Stimulated activated naive B cell treated with anti-CD40 and anti-IgM and Interleukin-4, amounts not matched to agents 10 μg/mL and 1 μg/mL and 100 μg/mL, for 72 hours (primary cell): ENCODE measurements at regions not wholly inside any gene's neighbourhood (a gene's known extent, or its start where the extent isn't known, plus 50 kb on each side); places are given as distances from the start of the nearest gene placed in this dataset.
A peak's percentile ranks its signal among the peaks of the same experiment; 100 is the strongest.

ENCODE experiments used
- ATAC-seq, 2 donors: fragments of 150-1000 bp; cut with Tn5 transposase; replicated peaks; 2 replicates each; pipeline ENCODE4 v1.10.0; 2021; ENCODE audit warnings: moderate library complexity in 1 of 2
- DNase-seq: peaks from one replicate; pipeline ENCODE4 v3.0.0; 2021
- H3K27ac Mint-ChIP-seq: one replicate; pipeline ENCODE4 v1.8.0; 2022; ENCODE audit warnings: mild to moderate bottlenecking, mixed read lengths
- H3K27me3 Mint-ChIP-seq, 2 donors: one replicate each; pipeline ENCODE4 v1.8.0; 2022; ENCODE audit warnings: mixed read lengths in 2 of 2
- H3K36me3 Mint-ChIP-seq, 2 donors: one replicate each; pipeline ENCODE4 v1.8.0; 2022; ENCODE audit warnings: mixed read lengths in 2 of 2, mild to moderate bottlenecking in 1 of 2
- H3K4me1 Mint-ChIP-seq, 2 donors: one replicate each; pipeline ENCODE4 v1.8.0; 2022; ENCODE audit warnings: mixed read lengths in 2 of 2, mild to moderate bottlenecking in 1 of 2
- H3K4me3 Mint-ChIP-seq, 2 donors: one replicate each; pipeline ENCODE4 v1.8.0; 2022; ENCODE audit warnings: mild to moderate bottlenecking in 2 of 2, mixed read lengths in 2 of 2, moderate library complexity in 1 of 2
- H3K9me3 Mint-ChIP-seq, 2 donors: one replicate each; pipeline ENCODE4 v1.8.0; 2022; ENCODE audit warnings: mixed read lengths in 2 of 2, mild to moderate bottlenecking in 1 of 2

GRCh38 chr12:58172433-58173073 is 231.2 kb downstream of the ATP23 start:
- H3K27ac Mint-ChIP-seq: no peak overlapping the region
- H3K27me3 Mint-ChIP-seq: peaks cover 11 to 19% of the 10 kb centered on the region in 2 donors
- no peaks in the 10 kb centered on the region for H3K36me3 Mint-ChIP-seq
- H3K4me1 Mint-ChIP-seq: peaks cover 7 to 12% of the 10 kb centered on the region in 2 donors
- H3K9me3 Mint-ChIP-seq: no peaks in the 10 kb centered on the region
- DNase-seq (no peak), ATAC-seq (no peak)
- H3K4me3 Mint-ChIP-seq: no peak overlapping the region

GRCh38 chr12:58174316-58174715 is 232.9 kb downstream of the ATP23 start:
- Mint-ChIP-seq H3K4me3 (no peak overlapping the region), H3K4me1 (peaks cover 7 to 12% of the 10 kb centered on the region in 2 donors), H3K27me3 (peaks cover 13 to 19% of the 10 kb centered on the region in 2 donors), H3K36me3 (no peaks in the 10 kb centered on the region), H3K9me3 (no peaks in the 10 kb centered on the region), H3K27ac (no peak overlapping the region)
- DNase-seq: no peak
- no peak for ATAC-seq

- peak; percentile 65 to 73 for ATAC-seq
- Mint-ChIP-seq H3K4me1 (peaks cover 7 to 12% of the 10 kb centered on the region in 2 donors), H3K9me3 (no peaks in the 10 kb centered on the region), H3K27me3 (peaks cover 13 to 20% of the 10 kb centered on the region in 2 donors), H3K4me3 (no peak overlapping the region), H3K27ac (no peak overlapping the region), H3K36me3 (no peaks in the 10 kb centered on the region)
- peak; percentile 6 for DNase-seq
Observed at GRCh38 chr12:58176296-58176869, 235.0 kb downstream of the ATP23 start.

GRCh38 chr12:58177366-58177765 is 236.0 kb downstream of the ATP23 start:
- H3K4me3 Mint-ChIP-seq: no peak overlapping the region
- no peaks in the 10 kb centered on the region for H3K36me3 Mint-ChIP-seq
- H3K27me3 Mint-ChIP-seq: peaks cover 20 to 25% of the 10 kb centered on the region in 2 donors
- no peaks in the 10 kb centered on the region for H3K9me3 Mint-ChIP-seq
- peaks cover 7 to 12% of the 10 kb centered on the region in 2 donors for H3K4me1 Mint-ChIP-seq
- no peak overlapping the region for H3K27ac Mint-ChIP-seq
- ATAC-seq (no peak), DNase-seq (no peak)

- peaks cover 0 to 18% of the 10 kb centered on the region in 2 donors for H3K36me3 Mint-ChIP-seq
Observed at GRCh38 chr12:58184212-58184611, 242.8 kb downstream of the ATP23 start.

GRCh38 chr12:58186401-58186800 is 245.0 kb downstream of the ATP23 start:
- H3K27ac Mint-ChIP-seq: no peak overlapping the region
- peaks cover 5 to 7% of the 10 kb centered on the region in 2 donors for H3K27me3 Mint-ChIP-seq
- H3K36me3 Mint-ChIP-seq: peaks cover 0 to 18% of the 10 kb centered on the region in 2 donors
- H3K4me3 Mint-ChIP-seq: no peak overlapping the region
- H3K4me1 Mint-ChIP-seq: peaks cover 0 to 7% of the 10 kb centered on the region in 2 donors
- H3K9me3 Mint-ChIP-seq: peaks cover 19 to 25% of the 10 kb centered on the region in 2 donors
- DNase-seq (no peak), ATAC-seq (no peak)

More at GRCh38 chr12:58184212-58184611, 242.8 kb downstream of the ATP23 start:
- H3K27me3 Mint-ChIP-seq: peaks cover 7 to 9% of the 10 kb centered on the region in 2 donors
- peaks cover 17 to 23% of the 10 kb centered on the region in 2 donors for H3K9me3 Mint-ChIP-seq
- no peak for DNase-seq
- H3K4me1 Mint-ChIP-seq: peaks cover 0 to 7% of the 10 kb centered on the region in 2 donors
- no peak overlapping the region for H3K4me3 Mint-ChIP-seq
- ATAC-seq: no peak
- H3K27ac Mint-ChIP-seq: no peak overlapping the region

GRCh38 chr12:58186914-58187313 is 245.5 kb downstream of the ATP23 start:
- peaks cover 21 to 30% of the 10 kb centered on the region in 2 donors for H3K9me3 Mint-ChIP-seq
- H3K36me3 Mint-ChIP-seq: peaks cover 2 to 21% of the 10 kb centered on the region in 2 donors
- peaks cover 0 to 7% of the 10 kb centered on the region in 2 donors for H3K4me1 Mint-ChIP-seq
- ATAC-seq (peak in 1 of 2 donors; percentile 67), DNase-seq (no peak)
- peak overlapping the region; percentile 62 for H3K27ac Mint-ChIP-seq
- H3K4me3 Mint-ChIP-seq: no peak overlapping the region
- H3K27me3 Mint-ChIP-seq: peaks cover 3 to 4% of the 10 kb centered on the region in 2 donors

- Mint-ChIP-seq H3K36me3 (peaks cover 2 to 30% of the 10 kb centered on the region in 2 donors), H3K4me1 (peaks cover 10 to 12% of the 10 kb centered on the region in 2 donors), H3K9me3 (peaks cover 27 to 37% of the 10 kb centered on the region in 2 donors)
Observed at GRCh38 chr12:58189030-58189429, 247.7 kb downstream of the ATP23 start.

GRCh38 chr12:58189893-58190292 is 248.5 kb downstream of the ATP23 start:
- no peak for DNase-seq
- Mint-ChIP-seq H3K4me3 (no peak overlapping the region), H3K27ac (no peak overlapping the region), H3K36me3 (peaks cover 2 to 30% of the 10 kb centered on the region in 2 donors), H3K27me3 (no peaks in the 10 kb centered on the region), H3K4me1 (peaks cover 10 to 12% of the 10 kb centered on the region in 2 donors), H3K9me3 (peaks cover 33 to 37% of the 10 kb centered on the region in 2 donors)
- ATAC-seq: no peak

More at GRCh38 chr12:58189030-58189429, 247.7 kb downstream of the ATP23 start:
- ATAC-seq (no peak), DNase-seq (no peak)
- Mint-ChIP-seq H3K4me3 (no peak overlapping the region), H3K27me3 (no peaks in the 10 kb centered on the region), H3K27ac (no peak overlapping the region)

- Mint-ChIP-seq H3K4me1 (peaks cover 10 to 12% of the 10 kb centered on the region in 2 donors), H3K36me3 (peaks cover 2 to 26% of the 10 kb centered on the region in 2 donors), H3K27me3 (no peaks in the 10 kb centered on the region), H3K9me3 (peaks cover 33 to 40% of the 10 kb centered on the region in 2 donors), H3K27ac (no peak overlapping the region), H3K4me3 (no peak overlapping the region)
- ATAC-seq (no peak), DNase-seq (no peak)
Observed at GRCh38 chr12:58190618-58191017, 249.3 kb downstream of the ATP23 start.

GRCh38 chr12:58196971-58197370 is 255.6 kb downstream of the ATP23 start:
- Mint-ChIP-seq H3K27ac (no peak overlapping the region), H3K4me3 (no peak overlapping the region)

GRCh38 chr12:58202933-58203718 is 261.8 kb downstream of the ATP23 start:
- H3K4me3 Mint-ChIP-seq: no peak overlapping the region
- no peaks in the 10 kb centered on the region for H3K27me3 Mint-ChIP-seq
- H3K4me1 Mint-ChIP-seq: peaks cover 21 to 48% of the 10 kb centered on the region in 2 donors
- peaks cover 3 to 15% of the 10 kb centered on the region in 2 donors for H3K9me3 Mint-ChIP-seq
- DNase-seq: no peak
- ATAC-seq: peak in 1 of 2 donors; percentile 42
- H3K27ac Mint-ChIP-seq: peak overlapping the region; percentile 7
- peaks cover 2 to 11% of the 10 kb centered on the region in 2 donors for H3K36me3 Mint-ChIP-seq

More at GRCh38 chr12:58196971-58197370, 255.6 kb downstream of the ATP23 start:
- H3K9me3 Mint-ChIP-seq: peaks cover 17 to 32% of the 10 kb centered on the region in 2 donors
- no peak for DNase-seq
- peaks cover 24 to 36% of the 10 kb centered on the region in 2 donors for H3K4me1 Mint-ChIP-seq
- peaks cover 5 to 15% of the 10 kb centered on the region in 2 donors for H3K36me3 Mint-ChIP-seq
- no peaks in the 10 kb centered on the region for H3K27me3 Mint-ChIP-seq
- ATAC-seq: peak; percentile 73 to 80

- ATAC-seq (no peak), DNase-seq (no peak)
- H3K36me3 Mint-ChIP-seq: peaks cover 2 to 11% of the 10 kb centered on the region in 2 donors
- H3K4me1 Mint-ChIP-seq: peaks cover 21 to 48% of the 10 kb centered on the region in 2 donors
- no peak overlapping the region for H3K4me3 Mint-ChIP-seq
- H3K27me3 Mint-ChIP-seq: no peaks in the 10 kb centered on the region
- peaks cover 5 to 15% of the 10 kb centered on the region in 2 donors for H3K9me3 Mint-ChIP-seq
- H3K27ac Mint-ChIP-seq: no peak overlapping the region
Observed at GRCh38 chr12:58204071-58204470, 262.7 kb downstream of the ATP23 start.

GRCh38 chr12:58206876-58207275 is 265.5 kb downstream of the ATP23 start:
- Mint-ChIP-seq H3K27me3 (no peaks in the 10 kb centered on the region), H3K27ac (no peak overlapping the region), H3K4me1 (peaks cover 14 to 36% of the 10 kb centered on the region in 2 donors), H3K36me3 (peaks cover 0 to 7% of the 10 kb centered on the region in 2 donors), H3K9me3 (peaks cover 5 to 6% of the 10 kb centered on the region in 2 donors), H3K4me3 (no peak overlapping the region)
- DNase-seq (no peak), ATAC-seq (no peak)
